HCT116 (cell line): ENCODE measurements at regions not wholly inside any gene's neighbourhood (a gene's known extent, or its start where the extent isn't known, plus 50 kb on each side); places are given as distances from the start of the nearest gene placed in this dataset.

Experiments
- ATAC-seq: fragments of 200-7000 bp; cut with Tn5 transposase; 2 replicates; pipeline ENCODE4 v1.9.1; 2020; ENCODE audit warnings: mild to moderate bottlenecking, moderate library complexity
- BruUV-seq: library from RNA; stranded (reverse); fragments of 400-500 nt; replicated peaks from 2 replicates; lab custom pipeline; 2021; lab: Mats Ljungman, UMichigan
- CTCF ChIA-PET: fragments of 300-600 bp; sonication (Branson Sonifier 250); formaldehyde crosslinking; loops from one replicate; lab custom pipeline; 2021; ENCODE audit warnings: antibody characterized with exemption; lab: Charles Lee
- POLR2A ChIA-PET: fragments of 300-600, 350-600 bp; sonication (Branson Sonifier 250); formaldehyde crosslinking; loops from one replicate; lab custom pipeline; 2021; ENCODE audit warnings: antibody characterized with exemption; lab: Charles Lee
- RAD21 ChIA-PET, 2 experiments: fragments of 300-600 bp; sonication (Branson Sonifier 250); formaldehyde crosslinking; loops; one replicate each; lab custom pipeline; 2023; ENCODE audit warnings: low total read pairs in 2 of 2; ENCODE audit not compliant: uncharacterized antibody in 2 of 2, unreplicated experiment in 2 of 2, low non-redundant PET in 1 of 2; lab: Charles Lee
- DNase-seq: peaks from one replicate; pipeline ENCODE4 v3.0.0-alpha.2; 2010; ENCODE audit warnings: low read depth, low spot score
- H2AFZ ChIP-seq: fragments of 200-600 bp; shearing (Covaris generic), sonication (generic); 2 replicates; pipeline ENCODE4 v1.6.1; 2017; ENCODE audit warnings: low read depth, mixed run types, mixed read lengths, antibody characterized with exemption, low read length; ENCODE audit not compliant: poor library complexity, severe bottlenecking
- H3K27ac ChIP-seq: 2 replicates; pipeline ENCODE4 v1.5.1; 2012; ENCODE audit warnings: low read depth, low read length
- H3K27me3 ChIP-seq: fragments of 200-600 bp; sonication (generic); 2 replicates; pipeline ENCODE4 v1.6.1; 2016; ENCODE audit warnings: mixed run types, low read length, mixed read lengths; ENCODE audit not compliant: insufficient read depth
- H3K36me3 ChIP-seq, 2 experiments: fragments of 200-500 bp in 1 of 2; fragments of 200-600 bp in 1 of 2; sonication (Bioruptor generic) in 1 of 2; sonication (generic) in 1 of 2; 2 replicates each; pipeline versions ENCODE4 v1.5.1 to v1.6.1; 2014 to 2016; ENCODE audit warnings: low read length in 2 of 2, inconsistent platforms in 1 of 2, mixed read lengths in 1 of 2, mixed run types in 1 of 2; ENCODE audit not compliant: insufficient read depth in 2 of 2, control insufficient read depth in 1 of 2
- H3K4me1 ChIP-seq, 2 experiments: fragments of 200-600 bp in 1 of 2; sonication (generic) in 1 of 2; 2 replicates each; pipeline versions ENCODE4 v1.5.1 to v1.6.1; 2012 to 2017; ENCODE audit warnings: low read length in 2 of 2, inconsistent platforms in 1 of 2, mild to moderate bottlenecking in 1 of 2, mixed read lengths in 1 of 2, mixed run types in 1 of 2, moderate library complexity in 1 of 2; ENCODE audit not compliant: insufficient read depth in 2 of 2, control insufficient read depth in 1 of 2
- H3K4me2 ChIP-seq: fragments of 200-600 bp; sonication (generic); 2 replicates; pipeline ENCODE4 v1.6.1; 2017; ENCODE audit warnings: mixed run types, low read length, mixed read lengths
- H3K4me3 ChIP-seq, 2 experiments: fragments of 200-600 bp in 1 of 2; sonication (generic) in 1 of 2; replicated peaks in 1 of 2; 2 replicates each; pipeline ENCODE4 v1.5.1; 2011 to 2016; ENCODE audit warnings: low read length in 2 of 2, control low read depth in 1 of 2, low read depth in 1 of 2, mild to moderate bottlenecking in 1 of 2, mixed read lengths in 1 of 2, mixed run types in 1 of 2
- H3K79me2 ChIP-seq: fragments of 200-600 bp; sonication (generic); 2 replicates; pipeline ENCODE4 v1.6.1; 2017; ENCODE audit warnings: mild to moderate bottlenecking, mixed run types, low read length, moderate library complexity, mixed read lengths; ENCODE audit not compliant: insufficient read depth
- H3K9ac ChIP-seq: fragments of 200-600 bp; sonication (generic); 2 replicates; pipeline ENCODE4 v1.6.1; 2016; ENCODE audit warnings: low read length, mixed read lengths
- H3K9me2 ChIP-seq: fragments of 200-600 bp; sonication (generic), shearing (Covaris generic); 2 replicates; pipeline ENCODE4 v1.6.1; 2017; ENCODE audit warnings: mixed run types, mild to moderate bottlenecking, moderate library complexity; ENCODE audit not compliant: insufficient read depth
- H3K9me3 ChIP-seq, 2 experiments: fragments of 200-500 bp in 1 of 2; fragments of 200-600 bp in 1 of 2; sonication (Bioruptor generic) in 1 of 2; sonication (generic) in 1 of 2; 2 replicates each; pipeline ENCODE4 v1.6.1; 2014 to 2017; ENCODE audit warnings: low read length in 2 of 2, mixed read lengths in 2 of 2, inconsistent platforms in 1 of 2, low read depth in 1 of 2, mild to moderate bottlenecking in 1 of 2, mixed run types in 1 of 2, moderate library complexity in 1 of 2; ENCODE audit not compliant: control insufficient read depth in 1 of 2, insufficient read depth in 1 of 2
- H4K20me1 ChIP-seq: fragments of 200-600 bp; sonication (generic), shearing (Covaris generic); 2 replicates; pipeline ENCODE4 v1.6.1; 2017; ENCODE audit warnings: mixed run types, mild to moderate bottlenecking, moderate library complexity; ENCODE audit not compliant: insufficient read depth
- ATF3 ChIP-seq: IDR thresholded peaks from 2 replicates; pipeline ENCODE4 v1.6.1; 2012
- CBX3 ChIP-seq: IDR thresholded peaks from 2 replicates; pipeline ENCODE4 v1.6.1; 2012; ENCODE audit warnings: low read depth
- CEBPB ChIP-seq: IDR thresholded peaks from 2 replicates; pipeline ENCODE4 v1.6.1; 2012; ENCODE audit warnings: low read depth
- CTCF ChIP-seq, 3 experiments: fragments of 200-600 bp in 1 of 3; sonication (generic) in 1 of 3; IDR thresholded peaks in 2 of 3; conservative IDR thresholded peaks in 1 of 3; 2 replicates each; pipeline ENCODE4 v1.5.1; 2012 to 2017; ENCODE audit warnings: low read depth in 2 of 3, low read length in 2 of 3, antibody characterized with exemption in 1 of 3, borderline replicate concordance in 1 of 3, control low read depth in 1 of 3, mild to moderate bottlenecking in 1 of 3, mixed read lengths in 1 of 3, mixed run types in 1 of 3, moderate library complexity in 1 of 3; ENCODE audit not compliant: insufficient read depth in 1 of 3
- ELF1 ChIP-seq: IDR thresholded peaks from 2 replicates; pipeline ENCODE4 v1.6.1; 2012; ENCODE audit warnings: low read depth, borderline replicate concordance
- EZH2 ChIP-seq: fragments of 200-600 bp; sonication (generic); IDR thresholded peaks from 2 replicates; pipeline ENCODE4 v1.6.1; 2017; ENCODE audit warnings: antibody characterized with exemption, mixed run types
- EZH2phosphoT487 ChIP-seq: fragments of 200-600 bp; IDR thresholded peaks from 2 replicates; pipeline ENCODE4 v1.6.1; 2018; ENCODE audit warnings: antibody characterized with exemption, borderline replicate concordance
- FOSL1 ChIP-seq: IDR thresholded peaks from 2 replicates; pipeline ENCODE4 v1.6.1; 2012; ENCODE audit warnings: low read depth
- MAX ChIP-seq: IDR thresholded peaks from 2 replicates; pipeline ENCODE4 v1.6.1; 2012
- POLR2AphosphoS5 ChIP-seq: IDR thresholded peaks from 2 replicates; pipeline ENCODE4 v1.6.1; 2011; ENCODE audit warnings: mild to moderate bottlenecking, low read depth, low read length, moderate library complexity
- RAD21 ChIP-seq: IDR thresholded peaks from 2 replicates; pipeline ENCODE4 v1.6.1; 2012; ENCODE audit warnings: low read depth, mild to moderate bottlenecking
- REST ChIP-seq: IDR thresholded peaks from 2 replicates; pipeline ENCODE4 v1.6.1; 2012; ENCODE audit warnings: low read depth
- SIN3A ChIP-seq: IDR thresholded peaks from 2 replicates; pipeline ENCODE4 v1.6.1; 2012; ENCODE audit warnings: low read depth
- SP1 ChIP-seq: IDR thresholded peaks from 2 replicates; pipeline ENCODE4 v1.6.1; 2012; ENCODE audit warnings: low read depth
- TCF7L2 ChIP-seq: IDR thresholded peaks from 2 replicates; pipeline ENCODE4 v1.7.0; 2011; ENCODE audit warnings: borderline replicate concordance, inconsistent platforms; ENCODE audit not compliant: insufficient read depth, insufficient read length; ENCODE audit errors: extremely low read depth
- YY1 ChIP-seq: IDR thresholded peaks from 2 replicates; pipeline ENCODE4 v1.6.1; 2011; ENCODE audit warnings: low read length, low read depth, moderate library complexity, mild to moderate bottlenecking; ENCODE audit not compliant: insufficient replicate concordance; ENCODE audit errors: extremely low read depth
- ZBTB33 ChIP-seq: IDR thresholded peaks from 2 replicates; pipeline ENCODE4 v1.6.1; 2011; ENCODE audit warnings: mild to moderate bottlenecking, low read length, moderate library complexity; ENCODE audit not compliant: insufficient replicate concordance; ENCODE audit errors: extremely low read depth
- ZNF274 ChIP-seq: fragments of 200-500 bp; sonication (Bioruptor generic); IDR thresholded peaks from 2 replicates; pipeline ENCODE4 v1.6.1; 2014; ENCODE audit warnings: mild to moderate bottlenecking, low read depth, low read length, inconsistent platforms
- intact Hi-C: fragments of 100-400 bp; cut with micrococcal nuclease; formaldehyde crosslinking; loops from 2 replicates; pipeline ENCODE4 v1.10.0; 2022

GRCh38 chr12:17284873-17285272 is 678.9 kb upstream of the LMO3 start:
- Histone ChIP-seq H2AFZ (no peak overlapping the region), H3K27me3 (no peaks in the 10 kb centered on the region), H3K79me2 (no peaks in the 10 kb centered on the region), H4K20me1 (no peaks in the 10 kb centered on the region; the same call in 1 of the 2 replicates), H3K4me1 (no peaks in the 10 kb centered on the region), H3K36me3 (no peaks in the 10 kb centered on the region), H3K4me2 (no peak overlapping the region), H3K27ac (no peak overlapping the region), H3K9me2 (no peaks in the 10 kb centered on the region), H3K9ac (no peak overlapping the region), H3K9me3 (peaks cover 0 to 4% of the 10 kb centered on the region in 2 experiments; a peak in 1 of 4 replicates), H3K4me3 (no peak overlapping the region)
- RAD21 ChIA-PET, result no interaction called here
- DNase-seq, result no peak
- intact Hi-C loops, result no loop called here
- no peak for ATAC-seq
- TF ChIP-seq ELF1 (no peak), CTCF (IDR thresholded peaks at IDR 0.05 in 2 of 3, conservative IDR thresholded peaks at IDR 0.05 in 1 of 3; ENCODE audit: borderline replicate concordance in 1 of 3, insufficient read depth in 1 of 3, low read depth in 2 of 3, low read length in 2 of 3) (no peak), MAX (no peak), RAD21 (no peak), REST (no peak), CBX3 (no peak), ZBTB33 (no peak), YY1 (no peak), SP1 (no peak), POLR2AphosphoS5 (no peak), FOSL1 (no peak), TCF7L2 (no peak), SIN3A (no peak), ZNF274 (no peak), EZH2 (no peak), EZH2phosphoT487 (no peak), CEBPB (no peak), ATF3 (no peak)
- CTCF ChIA-PET, result no interaction called here
- POLR2A ChIA-PET, result no interaction called here
- BruUV-seq, result no TSS peak
